ENCODE measurements at regions not wholly inside any gene's neighbourhood (a gene's known extent, or its start where the extent isn't known, plus 50 kb on each side); places are given as distances from the start of the nearest gene placed in this dataset.

DNA sequence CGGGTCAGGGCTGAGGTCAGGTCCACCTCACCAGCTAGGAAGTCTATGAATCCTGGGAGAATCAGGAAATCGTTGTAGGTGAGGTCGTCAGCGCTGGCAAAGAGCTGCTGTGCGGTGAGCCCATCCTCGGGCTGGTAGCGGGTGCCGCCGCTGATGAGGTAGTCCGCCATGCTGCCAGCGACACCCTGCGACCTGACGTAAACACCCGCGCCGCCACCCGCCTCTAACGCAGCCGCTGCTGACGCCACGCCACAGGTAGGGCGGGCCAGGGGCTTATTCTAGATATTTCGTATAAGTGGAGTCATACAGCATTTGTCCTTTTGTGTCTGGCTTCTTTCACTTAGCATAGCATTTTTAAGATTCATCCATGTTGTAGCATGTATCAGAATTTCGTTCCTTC lies 220.2 kb upstream of the ATP6AP2 start:
- H3K4me3 ChIP-seq (ENCODE audit: control extremely low read depth in 1 of 5, extremely low read depth in 1 of 5, insufficient read depth in 1 of 5, low read depth in 2 of 5, low read length in 4 of 5) = no peak overlapping the region
- Mint-ChIP-seq H3K4me1 (no peaks in the 10 kb centered on the region), H3K27ac (no peak overlapping the region), H3K4me3 (no peak overlapping the region), H3K27me3 (peaks cover 2% of the 10 kb centered on the region), H3K9me3 (ENCODE audit: insufficient read depth) (no peaks in the 10 kb centered on the region)
- H3K9me3 ChIP-seq (ENCODE audit: control extremely low read depth in 1 of 3, control insufficient read depth in 2 of 3, insufficient read depth in 1 of 3, low read length in 2 of 3) = peaks cover 0 to 2% (median 0%) of the 10 kb centered on the region in 3 donors
- H4K20me1 ChIP-seq (ENCODE audit: control insufficient read depth, insufficient read depth, low read length, poor library complexity, severe bottlenecking) = no peaks in the 10 kb centered on the region
- ATAC-seq (ENCODE audit: low read depth) (no peak), DNase-seq (no peak)
- POLR2A ChIA-PET = no interaction called here
- intact Hi-C loops (cut with micrococcal nuclease) = no loop called here
- H3K79me2 ChIP-seq (ENCODE audit: control insufficient read depth, insufficient read depth, low read length) = no peaks in the 10 kb centered on the region
- 100% methylated on average over 9 of the region's 24 CpGs for WGBS (ENCODE audit: insufficient coverage)
- H3K27me3 ChIP-seq (replicated peaks in 1 of 4; ENCODE audit: control extremely low read depth in 1 of 4, control insufficient read depth in 3 of 4, insufficient read depth in 4 of 4, low read length in 3 of 4) = no peaks in the 10 kb centered on the region
- CTCF ChIA-PET = no interaction called here
- H2AFZ ChIP-seq (ENCODE audit: insufficient read depth, low read depth, low read length, poor library complexity, severe bottlenecking) = no peak overlapping the region
- H3K36me3 ChIP-seq (replicated peaks in 1 of 2; ENCODE audit: control extremely low read depth in 1 of 2, control insufficient read depth in 1 of 2, extremely low read depth in 1 of 2, insufficient read depth in 2 of 2, low read length in 1 of 2) = no peaks in the 10 kb centered on the region
- no peak overlapping the region for H3K27ac ChIP-seq (ENCODE audit: low read length in 2 of 2)
- H3K9ac ChIP-seq (ENCODE audit: low read length) = no peak overlapping the region
- H3K4me2 ChIP-seq (replicated peaks; ENCODE audit: low read depth, low read length, poor library complexity, severe bottlenecking) = no peak overlapping the region
- no peak for TF ChIP-seq EZH2 (IDR thresholded peaks at IDR 0.05; ENCODE audit: borderline replicate concordance, insufficient read depth, low read depth, low read length, poor library complexity, severe bottlenecking)
- TF ChIP-seq, protein P1, sequence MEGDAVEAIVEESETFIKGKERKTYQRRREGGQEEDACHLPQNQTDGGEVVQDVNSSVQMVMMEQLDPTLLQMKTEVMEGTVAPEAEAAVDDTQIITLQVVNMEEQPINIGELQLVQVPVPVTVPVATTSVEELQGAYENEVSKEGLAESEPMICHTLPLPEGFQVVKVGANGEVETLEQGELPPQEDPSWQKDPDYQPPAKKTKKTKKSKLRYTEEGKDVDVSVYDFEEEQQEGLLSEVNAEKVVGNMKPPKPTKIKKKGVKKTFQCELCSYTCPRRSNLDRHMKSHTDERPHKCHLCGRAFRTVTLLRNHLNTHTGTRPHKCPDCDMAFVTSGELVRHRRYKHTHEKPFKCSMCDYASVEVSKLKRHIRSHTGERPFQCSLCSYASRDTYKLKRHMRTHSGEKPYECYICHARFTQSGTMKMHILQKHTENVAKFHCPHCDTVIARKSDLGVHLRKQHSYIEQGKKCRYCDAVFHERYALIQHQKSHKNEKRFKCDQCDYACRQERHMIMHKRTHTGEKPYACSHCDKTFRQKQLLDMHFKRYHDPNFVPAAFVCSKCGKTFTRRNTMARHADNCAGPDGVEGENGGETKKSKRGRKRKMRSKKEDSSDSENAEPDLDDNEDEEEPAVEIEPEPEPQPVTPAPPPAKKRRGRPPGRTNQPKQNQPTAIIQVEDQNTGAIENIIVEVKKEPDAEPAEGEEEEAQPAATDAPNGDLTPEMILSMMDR (IDR thresholded peaks at IDR 0.05) = no peak
- H3K4me1 ChIP-seq (ENCODE audit: control insufficient read depth in 2 of 2, insufficient read depth in 2 of 2, low read length in 2 of 2) = no peaks in the 10 kb centered on the region

DNA sequence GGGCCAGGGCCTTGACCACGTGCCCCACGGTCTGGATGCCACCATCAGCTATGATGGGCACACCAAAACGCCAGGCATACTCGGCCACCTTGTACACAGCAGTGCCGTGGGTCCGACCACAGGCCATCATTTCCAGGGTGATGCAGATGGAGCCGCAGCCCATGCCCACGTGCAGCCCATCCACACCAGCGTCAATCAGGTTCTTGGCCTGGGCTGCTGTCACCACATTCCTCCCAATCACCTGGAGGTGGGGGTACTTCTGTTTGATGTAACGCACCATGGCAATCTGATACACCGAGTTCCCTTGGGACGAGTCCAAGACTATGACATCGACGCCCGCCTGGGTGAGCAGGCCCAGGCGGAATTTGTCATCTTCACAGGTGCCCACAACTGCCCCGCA lies 221.2 kb upstream of the ATP6AP2 start:
- Histone ChIP-seq H3K9me3 (ENCODE audit: control extremely low read depth in 1 of 3, control insufficient read depth in 2 of 3, insufficient read depth in 1 of 3, low read length in 2 of 3) (no peaks in the 10 kb centered on the region), H3K79me2 (ENCODE audit: control insufficient read depth, insufficient read depth, low read length) (no peaks in the 10 kb centered on the region), H2AFZ (ENCODE audit: insufficient read depth, low read depth, low read length, poor library complexity, severe bottlenecking) (no peak overlapping the region), H3K9ac (ENCODE audit: low read length) (no peak overlapping the region), H3K27me3 (replicated peaks in 1 of 4; ENCODE audit: control extremely low read depth in 1 of 4, control insufficient read depth in 3 of 4, insufficient read depth in 4 of 4, low read length in 3 of 4) (no peaks in the 10 kb centered on the region), H3K4me3 (ENCODE audit: control extremely low read depth in 1 of 5, extremely low read depth in 1 of 5, insufficient read depth in 1 of 5, low read depth in 2 of 5, low read length in 4 of 5) (no peak overlapping the region), H4K20me1 (ENCODE audit: control insufficient read depth, insufficient read depth, low read length, poor library complexity, severe bottlenecking) (no peaks in the 10 kb centered on the region), H3K4me2 (replicated peaks; ENCODE audit: low read depth, low read length, poor library complexity, severe bottlenecking) (no peak overlapping the region), H3K36me3 (replicated peaks in 1 of 2; ENCODE audit: control extremely low read depth in 1 of 2, control insufficient read depth in 1 of 2, extremely low read depth in 1 of 2, insufficient read depth in 2 of 2, low read length in 1 of 2) (no peaks in the 10 kb centered on the region), H3K4me1 (ENCODE audit: control insufficient read depth in 2 of 2, insufficient read depth in 2 of 2, low read length in 2 of 2) (no peaks in the 10 kb centered on the region), H3K27ac (ENCODE audit: low read length in 2 of 2) (no peak overlapping the region)
- H3K4me1 Mint-ChIP-seq = no peaks in the 10 kb centered on the region
- H3K9me3 Mint-ChIP-seq (ENCODE audit: insufficient read depth) = no peaks in the 10 kb centered on the region
- H3K4me3 Mint-ChIP-seq = no peak overlapping the region
- TF ChIP-seq EZH2 (IDR thresholded peaks at IDR 0.05; ENCODE audit: borderline replicate concordance, insufficient read depth, low read depth, low read length, poor library complexity, severe bottlenecking) = no peak
- TF ChIP-seq, protein P1 (IDR thresholded peaks at IDR 0.05) = no peak
- H3K27me3 Mint-ChIP-seq = no peaks in the 10 kb centered on the region
- ChIA-PET CTCF (no interaction called here), POLR2A (no interaction called here)
- 90% methylated on average over 2 of the region's 17 CpGs for WGBS (ENCODE audit: insufficient coverage)
- intact Hi-C loops (cut with micrococcal nuclease) = no loop called here
- ATAC-seq (ENCODE audit: low read depth) (no peak), DNase-seq (no peak)
- no peak overlapping the region for H3K27ac Mint-ChIP-seq
